Mucosa of rectum (tissue), 2 donors: ENCODE measurements at regions not wholly inside any gene's neighbourhood (a gene's known extent, or its start where the extent isn't known, plus 50 kb on each side); places are given as distances from the start of the nearest gene placed in this dataset.
"Not testable (repeated sequence)": the region's sequence is repeated elsewhere in the genome, so short reads cannot be mapped to it uniquely, and the experiment has no call there.

ENCODE experiments used
- H3K27ac ChIP-seq, 2 donors: one replicate each; pipeline ENCODE4 v1.7.0; 2013; ENCODE audit warnings: inconsistent platforms in 2 of 2, low read depth in 2 of 2, low read length in 2 of 2
- H3K27me3 ChIP-seq, 2 donors: one replicate each; pipeline ENCODE4 v1.7.0; 2013; ENCODE audit warnings: low read length in 2 of 2; ENCODE audit not compliant: control insufficient read depth in 2 of 2, insufficient read depth in 2 of 2
- H3K36me3 ChIP-seq, 2 donors: one replicate each; pipeline ENCODE4 v1.7.0; 2013; ENCODE audit warnings: low read length in 2 of 2; ENCODE audit not compliant: control insufficient read depth in 2 of 2, insufficient read depth in 2 of 2
- H3K4me1 ChIP-seq, 2 donors: one replicate each; pipeline ENCODE4 v1.7.0; 2013; ENCODE audit warnings: low read length in 2 of 2, mild to moderate bottlenecking in 1 of 2; ENCODE audit not compliant: control insufficient read depth in 2 of 2, insufficient read depth in 2 of 2
- H3K4me3 ChIP-seq, 2 donors: one replicate each; pipeline ENCODE4 v1.7.0; 2013; ENCODE audit warnings: low read length in 2 of 2
- H3K9ac ChIP-seq, 2 donors: one replicate each; pipeline ENCODE4 v1.7.0; 2013; ENCODE audit warnings: low read length in 2 of 2, low read depth in 1 of 2, mild to moderate bottlenecking in 1 of 2
- H3K9me3 ChIP-seq, 2 donors: one replicate each; pipeline ENCODE4 v1.7.0; 2013; ENCODE audit warnings: low read length in 2 of 2; ENCODE audit not compliant: control insufficient read depth in 2 of 2
- donor health status: healthy.
- donor health status: Normal muscosa, but diverticular disease.

GRCh38 chr14:84084056-84084630 lies 1445.8 kb upstream of the FLRT2 start:
- no peak overlapping the region for H3K9ac ChIP-seq
- no peak overlapping the region for H3K4me3 ChIP-seq
- no peak overlapping the region for H3K27ac ChIP-seq
- H3K27me3 ChIP-seq = no peaks in the 10 kb centered on the region
- H3K4me1 ChIP-seq = no peaks in the 10 kb centered on the region
- H3K36me3 ChIP-seq = no peaks in the 10 kb centered on the region
- no peaks in the 10 kb centered on the region for H3K9me3 ChIP-seq

DNA sequence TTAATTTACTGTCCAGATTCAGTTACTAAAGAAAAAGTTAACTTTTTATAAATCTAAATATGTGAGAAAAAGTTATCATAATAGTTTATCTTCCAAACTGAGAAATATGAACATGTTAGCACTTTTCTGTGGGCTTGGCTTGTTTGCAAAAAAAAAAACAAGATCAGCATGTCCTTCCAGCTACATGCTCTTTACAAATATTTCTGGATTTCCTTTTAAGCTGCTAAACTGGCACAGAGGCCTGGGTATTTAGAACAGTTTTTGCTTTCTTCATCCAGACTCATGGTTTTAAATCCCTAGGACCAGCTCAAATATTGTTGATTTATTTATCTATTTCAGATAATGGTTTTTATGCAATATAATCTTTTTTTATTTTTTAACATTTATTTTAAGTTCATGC lies 1444.5 kb upstream of the FLRT2 start:
- Histone ChIP-seq H3K4me3 (no peak overlapping the region), H3K27me3 (no peaks in the 10 kb centered on the region), H3K27ac (no peak overlapping the region), H3K9ac (no peak overlapping the region), H3K9me3 (no peaks in the 10 kb centered on the region), H3K4me1 (no peaks in the 10 kb centered on the region), H3K36me3 (no peaks in the 10 kb centered on the region)

- no peaks in the 10 kb centered on the region for H3K27me3 ChIP-seq
- H3K9me3 ChIP-seq = peaks cover 0 to under 1% of the 10 kb centered on the region in 2 donors
- H3K36me3 ChIP-seq = no peaks in the 10 kb centered on the region
- H3K4me1 ChIP-seq = no peaks in the 10 kb centered on the region
- no peak overlapping the region for H3K4me3 ChIP-seq
- no peak overlapping the region for H3K27ac ChIP-seq
- no peak overlapping the region for H3K9ac ChIP-seq
Observed at GRCh38 chr14:84086714-84087113, 1443.2 kb upstream of the FLRT2 start.

DNA sequence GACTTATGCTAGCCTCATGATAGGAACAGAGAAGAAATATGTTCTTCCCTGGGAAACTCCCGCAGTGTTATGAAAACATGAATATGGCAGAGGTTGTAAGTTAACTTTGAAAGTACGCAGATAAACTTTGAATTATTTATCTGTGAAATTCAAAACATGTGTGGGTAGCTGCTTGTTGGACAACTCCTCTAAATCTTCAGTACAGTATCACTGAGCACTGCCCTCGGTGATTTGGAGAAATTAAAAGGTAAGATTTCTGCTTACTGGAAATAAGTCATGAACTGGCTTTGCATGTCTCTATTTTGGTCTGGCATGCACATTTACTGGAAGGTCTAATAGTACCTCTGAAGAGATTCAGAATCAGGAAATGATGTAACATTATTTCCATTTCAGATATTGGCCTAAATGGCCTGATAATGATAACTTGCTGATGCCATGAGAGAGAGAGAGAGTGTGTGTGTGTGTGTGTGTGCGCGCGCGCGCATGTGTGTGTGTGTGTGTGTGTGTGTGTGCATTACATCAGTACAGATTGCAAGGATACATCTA lies 1441.9 kb upstream of the FLRT2 start:
- H3K27ac ChIP-seq = no peak overlapping the region
- H3K4me1 ChIP-seq = no peaks in the 10 kb centered on the region
- no peak overlapping the region for H3K9ac ChIP-seq
- H3K36me3 ChIP-seq = no peaks in the 10 kb centered on the region
- H3K4me3 ChIP-seq = no peak overlapping the region
- H3K9me3 ChIP-seq = peaks cover 0 to 4% of the 10 kb centered on the region in 2 donors
- no peaks in the 10 kb centered on the region for H3K27me3 ChIP-seq

GRCh38 chr14:84090837-84091236 lies 1439.1 kb upstream of the FLRT2 start:
- no peak overlapping the region for H3K9ac ChIP-seq
- peaks cover 0 to 4% of the 10 kb centered on the region in 2 donors for H3K9me3 ChIP-seq
- H3K36me3 ChIP-seq = no peaks in the 10 kb centered on the region
- H3K27ac ChIP-seq = no peak overlapping the region
- H3K4me1 ChIP-seq = no peaks in the 10 kb centered on the region
- H3K4me3 ChIP-seq = no peak overlapping the region
- H3K27me3 ChIP-seq = no peaks in the 10 kb centered on the region

DNA sequence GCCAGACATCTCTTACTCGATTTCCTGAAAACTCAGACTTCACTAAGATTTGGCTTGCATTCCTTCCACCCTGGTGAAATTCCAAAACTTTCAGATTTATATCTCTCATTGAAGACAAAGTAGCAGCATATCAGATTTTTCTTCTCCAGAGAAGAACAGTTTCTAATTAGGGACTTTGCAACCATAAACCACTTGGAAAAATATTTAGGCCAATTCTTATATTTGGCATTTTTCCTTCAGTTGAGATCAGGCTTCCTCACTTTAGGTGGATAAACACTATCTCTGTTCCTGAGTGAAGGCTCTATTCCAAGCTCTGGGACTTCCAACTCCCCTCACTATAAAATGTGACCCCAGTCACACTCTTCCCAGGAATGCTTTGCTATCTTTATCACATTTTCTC lies 1434.3 kb upstream of the FLRT2 start:
- H3K9ac ChIP-seq = no peak overlapping the region
- no peaks in the 10 kb centered on the region for H3K4me1 ChIP-seq
- no peaks in the 10 kb centered on the region for H3K36me3 ChIP-seq
- peaks cover 0 to 7% of the 10 kb centered on the region in 2 donors for H3K9me3 ChIP-seq
- H3K27me3 ChIP-seq = no peaks in the 10 kb centered on the region
- H3K4me3 ChIP-seq = no peak overlapping the region
- no peak overlapping the region for H3K27ac ChIP-seq

DNA sequence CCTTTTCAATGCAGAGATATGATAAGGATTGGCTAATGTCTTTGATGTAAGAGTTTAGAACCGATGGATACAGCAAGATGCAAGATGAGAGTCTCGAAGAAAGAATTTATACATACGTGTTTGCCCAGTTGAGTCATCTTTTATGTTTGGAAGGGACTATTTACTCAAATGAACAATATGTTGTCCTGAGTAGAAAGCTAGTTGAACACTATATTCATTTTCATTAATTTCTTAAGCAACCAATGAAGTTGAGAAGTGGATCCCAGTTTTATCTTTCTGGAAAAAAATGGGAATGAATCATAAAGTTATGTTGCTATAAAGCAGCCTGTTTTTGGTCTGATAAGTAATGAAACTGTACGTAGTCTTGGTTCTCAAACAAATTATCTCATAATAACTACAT lies 1431.7 kb upstream of the FLRT2 start:
- no peaks in the 10 kb centered on the region for H3K4me1 ChIP-seq
- H3K9me3 ChIP-seq = peaks cover 3% of the 10 kb centered on the region in 2 donors
- H3K27ac ChIP-seq = no peak overlapping the region
- H3K9ac ChIP-seq = no peak overlapping the region
- H3K36me3 ChIP-seq = no peaks in the 10 kb centered on the region
- no peak overlapping the region for H3K4me3 ChIP-seq
- H3K27me3 ChIP-seq = no peaks in the 10 kb centered on the region

DNA sequence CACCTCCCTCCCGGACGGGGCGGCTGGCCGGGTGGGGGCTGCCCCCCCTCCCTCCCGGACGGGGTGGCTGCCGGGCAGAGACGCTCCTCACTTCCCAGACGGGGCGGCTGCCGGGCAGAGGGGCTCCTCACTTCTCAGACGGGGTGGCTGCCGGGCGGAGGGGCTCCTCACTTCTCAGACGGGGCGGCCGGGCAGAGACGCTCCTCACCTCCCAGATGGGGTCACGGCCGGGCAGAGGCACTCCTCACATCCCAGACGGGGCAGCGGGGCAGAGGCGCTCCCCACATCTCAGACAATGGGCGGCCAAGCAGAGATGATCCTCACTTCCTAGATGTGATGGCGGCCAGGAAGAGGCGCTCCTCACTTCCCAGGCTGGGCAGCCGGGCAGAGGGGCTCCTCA lies 1430.4 kb upstream of the FLRT2 start:
- H3K27ac ChIP-seq, H3K9me3 ChIP-seq, H3K4me3 ChIP-seq, H3K27me3 ChIP-seq, H3K36me3 ChIP-seq, H3K4me1 ChIP-seq, H3K9ac ChIP-seq: not testable (repeated sequence)

GRCh38 chr14:84107835-84108343 lies 1422.1 kb upstream of the FLRT2 start:
- H3K9ac ChIP-seq = no peak overlapping the region
- H3K4me1 ChIP-seq = no peaks in the 10 kb centered on the region
- peaks cover 2 to 3% of the 10 kb centered on the region in 2 donors for H3K9me3 ChIP-seq
- no peaks in the 10 kb centered on the region for H3K36me3 ChIP-seq
- H3K27ac ChIP-seq = no peak overlapping the region
- H3K27me3 ChIP-seq = no peaks in the 10 kb centered on the region
- H3K4me3 ChIP-seq = no peak overlapping the region

GRCh38 chr14:84108746-84109457 lies 1421.0 kb upstream of the FLRT2 start:
- no peak overlapping the region for H3K4me3 ChIP-seq
- H3K9me3 ChIP-seq = peaks cover 0 to 2% of the 10 kb centered on the region in 2 donors
- no peaks in the 10 kb centered on the region for H3K27me3 ChIP-seq
- H3K36me3 ChIP-seq = no peaks in the 10 kb centered on the region
- H3K9ac ChIP-seq = no peak overlapping the region
- H3K4me1 ChIP-seq = no peaks in the 10 kb centered on the region
- no peak overlapping the region for H3K27ac ChIP-seq
